ENCODE measurements at regions not wholly inside any gene's neighbourhood (a gene's known extent, or its start where the extent isn't known, plus 50 kb on each side); places are given as distances from the start of the nearest gene placed in this dataset.

DNA sequence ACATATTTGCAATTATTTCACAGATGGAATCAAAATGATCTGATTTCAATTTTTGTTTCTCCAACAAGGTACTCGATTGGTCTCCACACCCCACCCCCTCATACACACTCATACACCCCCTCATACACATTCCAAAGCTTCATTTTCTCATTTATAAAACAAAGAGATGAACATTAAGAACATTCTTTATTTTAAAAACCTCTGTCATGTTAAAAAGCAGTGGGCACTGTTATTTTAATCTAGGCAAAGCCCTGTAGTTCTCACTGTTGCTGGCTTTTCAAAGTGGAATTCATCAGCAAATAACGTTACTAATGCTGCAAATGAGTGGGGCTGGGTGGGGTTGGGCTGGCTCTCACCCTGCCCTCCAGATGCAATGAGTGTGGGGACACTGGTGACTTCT, 289.6 kb upstream of the ASIC2 start:
- Histone ChIP-seq H3K4me1 (ENCODE audit: low read length) (no peaks in the 10 kb centered on the region), H2AFZ (ENCODE audit: low read depth, low read length) (no peak overlapping the region), H3K79me2 (ENCODE audit: low read length) (no peaks in the 10 kb centered on the region), H3K27ac (ENCODE audit: low read length) (no peak overlapping the region), H3K4me3 (ENCODE audit: low read length) (no peak overlapping the region), H4K20me1 (ENCODE audit: insufficient read depth, low read length) (no peaks in the 10 kb centered on the region), H3K4me2 (ENCODE audit: low read length) (no peak overlapping the region), H3K27me3 (ENCODE audit: low read depth, low read length) (peaks cover 12% of the 10 kb centered on the region; the same call in 1 of the 2 replicates), H3K9me3 (ENCODE audit: insufficient read depth, low read length) (no peaks in the 10 kb centered on the region), H3K9ac (ENCODE audit: low read length) (no peak overlapping the region), H3K36me3 (replicated peaks; ENCODE audit: low read depth, low read length) (no peaks in the 10 kb centered on the region)
- TF ChIP-seq, protein P1, sequence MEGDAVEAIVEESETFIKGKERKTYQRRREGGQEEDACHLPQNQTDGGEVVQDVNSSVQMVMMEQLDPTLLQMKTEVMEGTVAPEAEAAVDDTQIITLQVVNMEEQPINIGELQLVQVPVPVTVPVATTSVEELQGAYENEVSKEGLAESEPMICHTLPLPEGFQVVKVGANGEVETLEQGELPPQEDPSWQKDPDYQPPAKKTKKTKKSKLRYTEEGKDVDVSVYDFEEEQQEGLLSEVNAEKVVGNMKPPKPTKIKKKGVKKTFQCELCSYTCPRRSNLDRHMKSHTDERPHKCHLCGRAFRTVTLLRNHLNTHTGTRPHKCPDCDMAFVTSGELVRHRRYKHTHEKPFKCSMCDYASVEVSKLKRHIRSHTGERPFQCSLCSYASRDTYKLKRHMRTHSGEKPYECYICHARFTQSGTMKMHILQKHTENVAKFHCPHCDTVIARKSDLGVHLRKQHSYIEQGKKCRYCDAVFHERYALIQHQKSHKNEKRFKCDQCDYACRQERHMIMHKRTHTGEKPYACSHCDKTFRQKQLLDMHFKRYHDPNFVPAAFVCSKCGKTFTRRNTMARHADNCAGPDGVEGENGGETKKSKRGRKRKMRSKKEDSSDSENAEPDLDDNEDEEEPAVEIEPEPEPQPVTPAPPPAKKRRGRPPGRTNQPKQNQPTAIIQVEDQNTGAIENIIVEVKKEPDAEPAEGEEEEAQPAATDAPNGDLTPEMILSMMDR (IDR thresholded peaks at IDR 0.05; ENCODE audit: low read depth, low read length): no peak
- TF ChIP-seq EZH2phosphoT487 (IDR thresholded peaks at IDR 0.05; ENCODE audit: low read depth): no peak

GRCh38 chr17:33583518-33584417, 290.7 kb upstream of the ASIC2 start:
- Histone ChIP-seq H3K4me3 (ENCODE audit: low read length) (no peak overlapping the region), H3K9ac (ENCODE audit: low read length) (no peak overlapping the region), H3K4me1 (ENCODE audit: low read length) (no peaks in the 10 kb centered on the region), H3K79me2 (ENCODE audit: low read length) (no peaks in the 10 kb centered on the region), H3K27ac (ENCODE audit: low read length) (no peak overlapping the region), H3K9me3 (ENCODE audit: insufficient read depth, low read length) (no peaks in the 10 kb centered on the region), H3K36me3 (replicated peaks; ENCODE audit: low read depth, low read length) (no peaks in the 10 kb centered on the region), H3K4me2 (ENCODE audit: low read length) (no peak overlapping the region), H2AFZ (ENCODE audit: low read depth, low read length) (no peak overlapping the region), H3K27me3 (ENCODE audit: low read depth, low read length) (peaks cover 21% of the 10 kb centered on the region; the same call in 1 of the 2 replicates), H4K20me1 (ENCODE audit: insufficient read depth, low read length) (no peaks in the 10 kb centered on the region)
- TF ChIP-seq, protein P1 (IDR thresholded peaks at IDR 0.05; ENCODE audit: low read depth, low read length): no peak
- TF ChIP-seq EZH2phosphoT487 (IDR thresholded peaks at IDR 0.05; ENCODE audit: low read depth): no peak

DNA sequence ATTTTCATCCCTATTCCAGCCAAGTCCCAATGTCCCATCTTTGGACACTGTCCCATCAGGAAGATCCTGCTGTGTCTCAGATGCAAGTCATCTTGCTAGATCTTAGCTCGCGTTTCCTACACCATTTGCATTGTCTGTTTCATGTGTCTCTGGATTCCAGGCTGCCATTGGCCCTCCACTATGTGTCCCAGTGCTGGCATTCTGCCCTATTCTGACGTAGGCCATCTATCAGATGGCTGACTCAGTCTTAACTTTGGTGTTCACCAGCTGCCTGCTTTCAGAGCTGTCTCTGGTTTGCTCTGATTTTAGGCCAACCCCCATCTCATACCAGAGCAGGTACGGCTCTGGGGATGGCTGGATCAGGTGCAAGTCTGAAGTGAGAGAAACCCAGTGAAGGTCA, 300.9 kb upstream of the ASIC2 start:
- no peak overlapping the region for H3K4me3 ChIP-seq (ENCODE audit: low read length)
- H2AFZ ChIP-seq (ENCODE audit: low read depth, low read length): no peak overlapping the region
- H3K4me2 ChIP-seq (ENCODE audit: low read length): no peak overlapping the region
- no peak overlapping the region for H3K27ac ChIP-seq (ENCODE audit: low read length)
- no peak overlapping the region for H3K9ac ChIP-seq (ENCODE audit: low read length)
- TF ChIP-seq, protein P1 (IDR thresholded peaks at IDR 0.05; ENCODE audit: low read depth, low read length): no peak
- TF ChIP-seq EZH2phosphoT487 (IDR thresholded peaks at IDR 0.05; ENCODE audit: low read depth): no peak
- no peaks in the 10 kb centered on the region for H3K36me3 ChIP-seq (replicated peaks; ENCODE audit: low read depth, low read length)
- H3K27me3 ChIP-seq (ENCODE audit: low read depth, low read length): peaks cover 41% of the 10 kb centered on the region
- H3K79me2 ChIP-seq (ENCODE audit: low read length): no peaks in the 10 kb centered on the region
- no peaks in the 10 kb centered on the region for H3K9me3 ChIP-seq (ENCODE audit: insufficient read depth, low read length)
- no peaks in the 10 kb centered on the region for H4K20me1 ChIP-seq (ENCODE audit: insufficient read depth, low read length)
- no peaks in the 10 kb centered on the region for H3K4me1 ChIP-seq (ENCODE audit: low read length)

- H3K27me3 ChIP-seq (ENCODE audit: low read depth, low read length): peaks cover 41% of the 10 kb centered on the region
- H2AFZ ChIP-seq (ENCODE audit: low read depth, low read length): no peak overlapping the region
- no peak overlapping the region for H3K4me2 ChIP-seq (ENCODE audit: low read length)
- no peak overlapping the region for H3K27ac ChIP-seq (ENCODE audit: low read length)
- TF ChIP-seq, protein P1 (IDR thresholded peaks at IDR 0.05; ENCODE audit: low read depth, low read length): no peak
- TF ChIP-seq EZH2phosphoT487 (IDR thresholded peaks at IDR 0.05; ENCODE audit: low read depth): no peak
- no peaks in the 10 kb centered on the region for H3K36me3 ChIP-seq (replicated peaks; ENCODE audit: low read depth, low read length)
- H3K4me1 ChIP-seq (ENCODE audit: low read length): no peaks in the 10 kb centered on the region
- H3K9ac ChIP-seq (ENCODE audit: low read length): no peak overlapping the region
- H4K20me1 ChIP-seq (ENCODE audit: insufficient read depth, low read length): no peaks in the 10 kb centered on the region
- no peaks in the 10 kb centered on the region for H3K79me2 ChIP-seq (ENCODE audit: low read length)
- no peak overlapping the region for H3K4me3 ChIP-seq (ENCODE audit: low read length)
- no peaks in the 10 kb centered on the region for H3K9me3 ChIP-seq (ENCODE audit: insufficient read depth, low read length)
Observed at GRCh38 chr17:33595828-33596227, 302.7 kb upstream of the ASIC2 start.

Measured in OCI-LY3 (cell line).